Tibial nerve (tissue), 3 donors: ENCODE measurements at regions not wholly inside any gene's neighbourhood (a gene's known extent, or its start where the extent isn't known, plus 50 kb on each side); places are given as distances from the start of the nearest gene placed in this dataset.

Source experiments
- POLR2A ChIP-seq, 2 donors: fragments of 450-650 bp; IDR thresholded peaks; one replicate each; pipeline ENCODE4 v1.6.1; 2017; ENCODE audit warnings: antibody characterized with exemption in 2 of 2, mild to moderate bottlenecking in 2 of 2, moderate library complexity in 2 of 2
- TF ChIP-seq, protein P1 (sequence below), 5 experiments: fragments of 200-600 bp in 3 of 5; fragments of 450-650 bp in 2 of 5; sonication (generic) in 3 of 5; IDR thresholded peaks; one replicate each; pipeline ENCODE4 v1.5.1; 2016 to 2019; ENCODE audit warnings: antibody characterized with exemption in 5 of 5, mild to moderate bottlenecking in 3 of 5, moderate library complexity in 2 of 5

GRCh38 chr1:191558379-191558778 is 599.9 kb upstream of the RGS18 start:
- TF ChIP-seq POLR2A (IDR thresholded peaks at IDR 0.05) = no peak
- TF ChIP-seq, protein P1, sequence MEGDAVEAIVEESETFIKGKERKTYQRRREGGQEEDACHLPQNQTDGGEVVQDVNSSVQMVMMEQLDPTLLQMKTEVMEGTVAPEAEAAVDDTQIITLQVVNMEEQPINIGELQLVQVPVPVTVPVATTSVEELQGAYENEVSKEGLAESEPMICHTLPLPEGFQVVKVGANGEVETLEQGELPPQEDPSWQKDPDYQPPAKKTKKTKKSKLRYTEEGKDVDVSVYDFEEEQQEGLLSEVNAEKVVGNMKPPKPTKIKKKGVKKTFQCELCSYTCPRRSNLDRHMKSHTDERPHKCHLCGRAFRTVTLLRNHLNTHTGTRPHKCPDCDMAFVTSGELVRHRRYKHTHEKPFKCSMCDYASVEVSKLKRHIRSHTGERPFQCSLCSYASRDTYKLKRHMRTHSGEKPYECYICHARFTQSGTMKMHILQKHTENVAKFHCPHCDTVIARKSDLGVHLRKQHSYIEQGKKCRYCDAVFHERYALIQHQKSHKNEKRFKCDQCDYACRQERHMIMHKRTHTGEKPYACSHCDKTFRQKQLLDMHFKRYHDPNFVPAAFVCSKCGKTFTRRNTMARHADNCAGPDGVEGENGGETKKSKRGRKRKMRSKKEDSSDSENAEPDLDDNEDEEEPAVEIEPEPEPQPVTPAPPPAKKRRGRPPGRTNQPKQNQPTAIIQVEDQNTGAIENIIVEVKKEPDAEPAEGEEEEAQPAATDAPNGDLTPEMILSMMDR (IDR thresholded peaks at IDR 0.05) = no peak
